GM12878 (cell line): ENCODE measurements at regions not wholly inside any gene's neighbourhood (a gene's known extent, or its start where the extent isn't known, plus 50 kb on each side); places are given as distances from the start of the nearest gene placed in this dataset.
"Not testable (repeated sequence)": the region's sequence is repeated elsewhere in the genome, so short reads cannot be mapped to it uniquely, and the experiment has no call there.

Source experiments
- HDAC6 ChIP-seq: fragments of 200-600 bp; sonication (generic); IDR thresholded peaks from one replicate; pipeline ENCODE4 v1.8.0; 2017; ENCODE audit warnings: antibody characterized with exemption; ENCODE audit not compliant: unreplicated experiment
- RCOR1 ChIP-seq: conservative IDR thresholded peaks from 2 replicates; pipeline ENCODE4 v1.6.1; 2012; ENCODE audit warnings: low read depth, low read length, improper control_type of control experiment
- TAF1 ChIP-seq: IDR thresholded peaks from 2 replicates; pipeline ENCODE4 v1.6.1; 2011; ENCODE audit warnings: mild to moderate bottlenecking, low read depth, low read length, borderline replicate concordance
- TCF7 ChIP-seq: IDR thresholded peaks from 2 replicates; pipeline ENCODE4 v1.6.1; 2014; ENCODE audit warnings: antibody characterized with exemption, borderline replicate concordance
- YY1 ChIP-seq: IDR thresholded peaks from 2 replicates; pipeline ENCODE4 v1.6.1; 2011; ENCODE audit warnings: low read depth, mild to moderate bottlenecking, low read length
- TF ChIP-seq, protein P1 (sequence below), 3 experiments: IDR thresholded peaks in 2 of 3; conservative IDR thresholded peaks in 1 of 3; 2 replicates each; pipeline ENCODE4 v1.5.1; 2011; ENCODE audit warnings: low read depth in 3 of 3, low read length in 3 of 3, mild to moderate bottlenecking in 3 of 3, control low read depth in 2 of 3, moderate library complexity in 2 of 3, inconsistent platforms in 1 of 3, mixed read lengths in 1 of 3; ENCODE audit not compliant: control insufficient read depth in 2 of 3, insufficient read depth in 1 of 3; ENCODE audit errors: extremely low read depth in 1 of 3

DNA sequence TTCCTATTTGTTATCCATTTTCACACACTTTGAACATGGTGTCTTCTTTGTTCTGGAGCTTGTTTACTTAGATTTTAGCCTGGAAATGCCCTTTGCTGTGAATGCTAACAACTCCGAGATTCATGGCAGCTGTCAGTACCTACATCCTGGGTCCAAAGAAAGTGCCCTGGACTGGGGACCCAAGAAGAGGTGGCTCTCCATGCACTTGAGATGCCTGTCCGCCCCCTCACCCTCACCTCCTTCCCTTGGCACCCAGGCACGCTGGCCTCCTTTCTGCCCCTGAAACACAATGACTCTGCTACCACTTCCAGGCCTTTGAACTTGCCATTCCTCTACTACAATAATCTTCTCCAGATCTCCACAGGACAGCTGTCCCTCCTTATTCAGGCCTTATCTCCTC lies 324.2 kb downstream of the ANAPC1 start:
- not testable (repeated sequence) for TF ChIP-seq TAF1, HDAC6, YY1, RCOR1, TCF7
- TF ChIP-seq, protein P1, sequence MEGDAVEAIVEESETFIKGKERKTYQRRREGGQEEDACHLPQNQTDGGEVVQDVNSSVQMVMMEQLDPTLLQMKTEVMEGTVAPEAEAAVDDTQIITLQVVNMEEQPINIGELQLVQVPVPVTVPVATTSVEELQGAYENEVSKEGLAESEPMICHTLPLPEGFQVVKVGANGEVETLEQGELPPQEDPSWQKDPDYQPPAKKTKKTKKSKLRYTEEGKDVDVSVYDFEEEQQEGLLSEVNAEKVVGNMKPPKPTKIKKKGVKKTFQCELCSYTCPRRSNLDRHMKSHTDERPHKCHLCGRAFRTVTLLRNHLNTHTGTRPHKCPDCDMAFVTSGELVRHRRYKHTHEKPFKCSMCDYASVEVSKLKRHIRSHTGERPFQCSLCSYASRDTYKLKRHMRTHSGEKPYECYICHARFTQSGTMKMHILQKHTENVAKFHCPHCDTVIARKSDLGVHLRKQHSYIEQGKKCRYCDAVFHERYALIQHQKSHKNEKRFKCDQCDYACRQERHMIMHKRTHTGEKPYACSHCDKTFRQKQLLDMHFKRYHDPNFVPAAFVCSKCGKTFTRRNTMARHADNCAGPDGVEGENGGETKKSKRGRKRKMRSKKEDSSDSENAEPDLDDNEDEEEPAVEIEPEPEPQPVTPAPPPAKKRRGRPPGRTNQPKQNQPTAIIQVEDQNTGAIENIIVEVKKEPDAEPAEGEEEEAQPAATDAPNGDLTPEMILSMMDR (IDR thresholded peaks at IDR 0.05 in 2 of 3, conservative IDR thresholded peaks at IDR 0.05 in 1 of 3; ENCODE audit: control insufficient read depth in 2 of 3, extremely low read depth in 1 of 3, insufficient read depth in 1 of 3, low read depth in 3 of 3, low read length in 3 of 3), result not testable (repeated sequence)
